K562 (cell line): ENCODE measurements at regions not wholly inside any gene's neighbourhood (a gene's known extent, or its start where the extent isn't known, plus 50 kb on each side); places are given as distances from the start of the nearest gene placed in this dataset.

Experiments
- CCAR2 ChIP-seq: fragments of 200-400 bp; formaldehyde crosslinking; IDR thresholded peaks from 2 replicates; pipeline ENCODE4 v1.6.1; 2017; ENCODE audit warnings: mild to moderate bottlenecking, low read depth, low read length
- CGGBP1 ChIP-seq: fragments of 250-450 bp; sonication (Bioruptor Pico); IDR thresholded peaks from 2 replicates; pipeline ENCODE4 v1.9.0; 2021; ENCODE audit warnings: mild to moderate bottlenecking
- CHD1 ChIP-seq: fragments of 200-600 bp; sonication (generic); IDR thresholded peaks from one replicate; pipeline ENCODE4 v1.6.1; 2012; ENCODE audit warnings: mild to moderate bottlenecking, moderate library complexity, low read length, inconsistent platforms
- ETV6 ChIP-seq, 3 experiments: fragments of 150-350 bp in 1 of 3; sonication (generic) in 1 of 3; formaldehyde crosslinking in 1 of 3; IDR thresholded peaks; 2 replicates each; pipeline versions ENCODE4 v1.6.1 to v1.8.0; 2014 to 2022; ENCODE audit warnings: borderline replicate concordance in 2 of 3, low read depth in 2 of 3, antibody characterized with exemption in 1 of 3, low read length in 1 of 3, mild to moderate bottlenecking in 1 of 3, missing genetic modification reagents in 1 of 3
- GATA2 ChIP-seq: sonication (generic); formaldehyde crosslinking; IDR thresholded peaks from 2 replicates; pipeline ENCODE4 v1.4.0; 2020; ENCODE audit warnings: mild to moderate bottlenecking, missing genetic modification reagents
- ILF3 ChIP-seq: fragments of 450-650 bp; IDR thresholded peaks from 2 replicates; pipeline ENCODE4 v1.6.1; 2018; ENCODE audit warnings: antibody characterized with exemption, mild to moderate bottlenecking, moderate library complexity, borderline replicate concordance
- KAT7 ChIP-seq: sonication (generic); formaldehyde crosslinking; IDR thresholded peaks from 2 replicates; pipeline ENCODE4 v1.8.0; 2022; ENCODE audit warnings: missing genetic modification reagents, mild to moderate bottlenecking, borderline replicate concordance
- L3MBTL2 ChIP-seq: fragments of 450-650 bp; IDR thresholded peaks from 2 replicates; pipeline ENCODE4 v1.6.1; 2016; ENCODE audit warnings: mild to moderate bottlenecking, moderate library complexity
- MXD1 ChIP-seq: fragments of 250-450 bp; sonication (Bioruptor Pico); IDR thresholded peaks from 2 replicates; pipeline ENCODE4 v1.8.0; 2021; ENCODE audit warnings: borderline replicate concordance, mild to moderate bottlenecking, moderate library complexity; ENCODE audit not compliant: poor library complexity, severe bottlenecking
- NFE2 ChIP-seq: IDR thresholded peaks from 2 replicates; pipeline ENCODE4 v1.6.1; 2014; ENCODE audit warnings: antibody characterized with exemption, low read depth
- PREB ChIP-seq: sonication (generic); formaldehyde crosslinking; IDR thresholded peaks from 2 replicates; pipeline ENCODE4 v1.8.1; 2023; ENCODE audit warnings: mild to moderate bottlenecking, missing genetic modification reagents
- RAD51 ChIP-seq: fragments of 450-650 bp; IDR thresholded peaks from 2 replicates; pipeline ENCODE4 v1.7.1; 2016; ENCODE audit warnings: low read depth, mild to moderate bottlenecking, borderline replicate concordance
- SAFB ChIP-seq: fragments of 200-400 bp; formaldehyde crosslinking; IDR thresholded peaks from 2 replicates; pipeline ENCODE4 v1.6.1; 2017; ENCODE audit warnings: low read depth, low read length, borderline replicate concordance
- SMARCE1 ChIP-seq: fragments of 450-650 bp; IDR thresholded peaks from 2 replicates; pipeline ENCODE4 v1.7.1; 2016; ENCODE audit warnings: mild to moderate bottlenecking
- TCF7 ChIP-seq: sonication (generic); IDR thresholded peaks from 2 replicates; pipeline ENCODE4 v1.6.1; 2016; ENCODE audit warnings: antibody characterized with exemption, borderline replicate concordance
- ZBED1 ChIP-seq: IDR thresholded peaks from 2 replicates; pipeline ENCODE4 v1.6.1; 2014
- ZNF77 ChIP-seq: fragments of 250-450 bp; sonication (Bioruptor Pico); IDR thresholded peaks from 2 replicates; pipeline ENCODE4 v1.5.0; 2020
- TF ChIP-seq, protein P1 (sequence below): sonication (generic); formaldehyde crosslinking; IDR thresholded peaks from 2 replicates; pipeline ENCODE4 v1.8.0; 2023; ENCODE audit warnings: mild to moderate bottlenecking, missing genetic modification reagents
- TF ChIP-seq, protein P2 (sequence below): fragments of 250-450 bp; sonication (Bioruptor Pico); IDR thresholded peaks from 2 replicates; pipeline ENCODE4 v1.4.0; 2020; ENCODE audit warnings: mild to moderate bottlenecking, moderate library complexity, borderline replicate concordance

DNA sequence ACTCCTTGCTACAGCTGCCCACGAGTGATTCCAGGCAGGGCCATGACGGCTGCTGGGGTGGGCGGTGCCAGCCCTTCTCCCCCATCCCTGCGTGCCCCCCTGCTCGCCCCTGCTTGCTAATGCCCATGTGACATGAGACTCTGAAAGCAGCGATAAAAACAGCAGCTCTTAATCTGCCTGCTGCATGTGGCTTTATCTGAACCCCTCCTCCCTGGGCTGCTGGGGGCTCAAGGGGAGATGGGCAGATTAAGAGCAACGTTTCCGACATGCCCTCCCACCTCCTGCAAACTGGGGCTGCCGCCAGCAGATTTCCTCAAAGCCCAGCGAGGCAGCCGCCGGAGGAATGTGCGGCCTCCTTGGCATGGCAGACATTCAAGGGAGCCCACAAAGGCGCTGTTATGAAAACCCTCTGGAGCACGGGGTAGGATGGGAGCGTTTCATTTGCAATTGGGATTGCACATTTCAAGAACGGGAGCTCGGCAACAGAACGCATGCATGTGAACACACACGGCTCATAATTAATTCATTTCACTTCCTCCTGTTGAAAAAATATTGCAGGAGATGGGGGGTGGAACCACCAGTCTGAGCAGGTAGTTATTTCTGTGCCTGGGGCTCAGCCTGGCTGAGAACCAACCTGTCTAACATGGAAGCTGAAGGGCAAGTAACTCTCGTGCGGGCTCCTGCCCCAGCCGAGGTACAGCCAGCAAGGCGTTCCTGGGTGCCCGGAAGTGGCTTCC lies 504.2 kb upstream of the PROK2 start (continued):
- TF ChIP-seq, protein P1, sequence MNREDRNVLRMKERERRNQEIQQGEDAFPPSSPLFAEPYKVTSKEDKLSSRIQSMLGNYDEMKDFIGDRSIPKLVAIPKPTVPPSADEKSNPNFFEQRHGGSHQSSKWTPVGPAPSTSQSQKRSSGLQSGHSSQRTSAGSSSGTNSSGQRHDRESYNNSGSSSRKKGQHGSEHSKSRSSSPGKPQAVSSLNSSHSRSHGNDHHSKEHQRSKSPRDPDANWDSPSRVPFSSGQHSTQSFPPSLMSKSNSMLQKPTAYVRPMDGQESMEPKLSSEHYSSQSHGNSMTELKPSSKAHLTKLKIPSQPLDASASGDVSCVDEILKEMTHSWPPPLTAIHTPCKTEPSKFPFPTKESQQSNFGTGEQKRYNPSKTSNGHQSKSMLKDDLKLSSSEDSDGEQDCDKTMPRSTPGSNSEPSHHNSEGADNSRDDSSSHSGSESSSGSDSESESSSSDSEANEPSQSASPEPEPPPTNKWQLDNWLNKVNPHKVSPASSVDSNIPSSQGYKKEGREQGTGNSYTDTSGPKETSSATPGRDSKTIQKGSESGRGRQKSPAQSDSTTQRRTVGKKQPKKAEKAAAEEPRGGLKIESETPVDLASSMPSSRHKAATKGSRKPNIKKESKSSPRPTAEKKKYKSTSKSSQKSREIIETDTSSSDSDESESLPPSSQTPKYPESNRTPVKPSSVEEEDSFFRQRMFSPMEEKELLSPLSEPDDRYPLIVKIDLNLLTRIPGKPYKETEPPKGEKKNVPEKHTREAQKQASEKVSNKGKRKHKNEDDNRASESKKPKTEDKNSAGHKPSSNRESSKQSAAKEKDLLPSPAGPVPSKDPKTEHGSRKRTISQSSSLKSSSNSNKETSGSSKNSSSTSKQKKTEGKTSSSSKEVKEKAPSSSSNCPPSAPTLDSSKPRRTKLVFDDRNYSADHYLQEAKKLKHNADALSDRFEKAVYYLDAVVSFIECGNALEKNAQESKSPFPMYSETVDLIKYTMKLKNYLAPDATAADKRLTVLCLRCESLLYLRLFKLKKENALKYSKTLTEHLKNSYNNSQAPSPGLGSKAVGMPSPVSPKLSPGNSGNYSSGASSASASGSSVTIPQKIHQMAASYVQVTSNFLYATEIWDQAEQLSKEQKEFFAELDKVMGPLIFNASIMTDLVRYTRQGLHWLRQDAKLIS (CRISPR knock-in tag), result no peak
- peak in 1 of 2 experiments; percentile 66; a peak in 1 of 4 replicates for TF ChIP-seq ETV6 (IDR thresholded peaks at IDR 0.05; ENCODE audit: borderline replicate concordance in 1 of 2, low read depth in 2 of 2, low read length in 1 of 2)
- no peak for TF ChIP-seq ETV6 (CRISPR knock-in tag; IDR thresholded peaks at IDR 0.05; ENCODE audit: borderline replicate concordance)
- TF ChIP-seq NFE2, result peak; percentile 57; the same call in 1 of the 2 replicates
- no peak for TF ChIP-seq CHD1
- no peak for TF ChIP-seq PREB (CRISPR knock-in tag)
- no peak for TF ChIP-seq ILF3
- TF ChIP-seq RAD51, result peak; percentile 78; the same call in 1 of the 2 replicates
- TF ChIP-seq ZNF77 (CRISPR knock-in tag), result no peak
- no peak for TF ChIP-seq CGGBP1 (CRISPR knock-in tag)
- peak; percentile 93 for TF ChIP-seq GATA2 (CRISPR knock-in tag)
- no peak for TF ChIP-seq CCAR2
- peak; percentile 91 for TF ChIP-seq SMARCE1
- TF ChIP-seq, protein P2, sequence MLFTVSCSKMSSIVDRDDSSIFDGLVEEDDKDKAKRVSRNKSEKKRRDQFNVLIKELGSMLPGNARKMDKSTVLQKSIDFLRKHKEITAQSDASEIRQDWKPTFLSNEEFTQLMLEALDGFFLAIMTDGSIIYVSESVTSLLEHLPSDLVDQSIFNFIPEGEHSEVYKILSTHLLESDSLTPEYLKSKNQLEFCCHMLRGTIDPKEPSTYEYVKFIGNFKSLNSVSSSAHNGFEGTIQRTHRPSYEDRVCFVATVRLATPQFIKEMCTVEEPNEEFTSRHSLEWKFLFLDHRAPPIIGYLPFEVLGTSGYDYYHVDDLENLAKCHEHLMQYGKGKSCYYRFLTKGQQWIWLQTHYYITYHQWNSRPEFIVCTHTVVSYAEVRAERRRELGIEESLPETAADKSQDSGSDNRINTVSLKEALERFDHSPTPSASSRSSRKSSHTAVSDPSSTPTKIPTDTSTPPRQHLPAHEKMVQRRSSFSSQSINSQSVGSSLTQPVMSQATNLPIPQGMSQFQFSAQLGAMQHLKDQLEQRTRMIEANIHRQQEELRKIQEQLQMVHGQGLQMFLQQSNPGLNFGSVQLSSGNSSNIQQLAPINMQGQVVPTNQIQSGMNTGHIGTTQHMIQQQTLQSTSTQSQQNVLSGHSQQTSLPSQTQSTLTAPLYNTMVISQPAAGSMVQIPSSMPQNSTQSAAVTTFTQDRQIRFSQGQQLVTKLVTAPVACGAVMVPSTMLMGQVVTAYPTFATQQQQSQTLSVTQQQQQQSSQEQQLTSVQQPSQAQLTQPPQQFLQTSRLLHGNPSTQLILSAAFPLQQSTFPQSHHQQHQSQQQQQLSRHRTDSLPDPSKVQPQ (CRISPR knock-in tag), result 0 out of 2 replicates have a peak, but pooled peaks have one; percentile 28
- no peak for TF ChIP-seq SAFB
- TF ChIP-seq TCF7, result peak; percentile 55; the same call in 1 of the 2 replicates
- peak; percentile 71; the same call in 1 of the 2 replicates for TF ChIP-seq ZBED1
- 0 out of 2 replicates have a peak, but pooled peaks have one; percentile 20 for TF ChIP-seq L3MBTL2
- TF ChIP-seq MXD1 (CRISPR knock-in tag), result no peak
- no peak; the same call in 1 of the 2 replicates for TF ChIP-seq KAT7
